A549 (cell line): ENCODE measurements at regions not wholly inside any gene's neighbourhood (a gene's known extent, or its start where the extent isn't known, plus 50 kb on each side); places are given as distances from the start of the nearest gene placed in this dataset.

Experiments
- ATAC-seq, 2 experiments: fragments of 200-7000 bp in 1 of 2; fragments of >200 bp in 1 of 2; cut with Nextera tagmentation in 1 of 2; cut with Tn5 transposase in 1 of 2; 3 replicates each; pipeline versions ENCODE4 v1.8.0 to v1.9.1; 2018 to 2020; ENCODE audit warnings: mild to moderate bottlenecking in 1 of 2, moderate library complexity in 1 of 2
- CTCF ChIA-PET: fragments of 300-600 bp; sonication (Branson Sonifier 250); formaldehyde crosslinking; extraction: SDS; loops from one replicate; lab custom pipeline; 2021; ENCODE audit warnings: antibody characterized with exemption, inconsistent platforms; lab: Yijun Ruan, JAX
- POLR2A ChIA-PET: fragments of 350-600 bp; formaldehyde crosslinking; extraction: SDS; loops from one replicate; lab custom pipeline; 2021; ENCODE audit warnings: antibody characterized with exemption, inconsistent platforms; lab: Yijun Ruan, JAX
- DNase-seq, 2 experiments: peaks; one replicate each; pipeline versions ENCODE4 v3.0.0 to v3.0.0-alpha.2; 2011 to 2016; ENCODE audit warnings: low read depth in 1 of 2, low spot score in 1 of 2
- FAIRE-seq: peaks from 2 replicates; lab custom pipeline; 2011; peaks lifted over from hg19 to GRCh38; lab: Jason Lieb, UNC
- H3K27ac ChIP-seq, 2 experiments: fragments of >200 bp; sonication (Bioruptor Twin); formaldehyde crosslinking; 3 replicates each; pipeline ENCODE4 v1.5.1; 2016 to 2017
- H3K4me1 ChIP-seq: fragments of >200 bp; sonication (Bioruptor Twin); formaldehyde crosslinking; 3 replicates; pipeline ENCODE4 v1.6.1; 2016
- H3K4me2 ChIP-seq: fragments of >200 bp; sonication (Bioruptor Twin); formaldehyde crosslinking; 3 replicates; pipeline ENCODE4 v1.6.1; 2016
- H3K4me3 ChIP-seq: fragments of >200 bp; sonication (Bioruptor Twin); formaldehyde crosslinking; 3 replicates; pipeline ENCODE4 v1.5.1; 2016
- H3K9me3 ChIP-seq: fragments of >200 bp; sonication (Bioruptor Twin); formaldehyde crosslinking; 3 replicates; pipeline ENCODE4 v1.6.1; 2016
- CEBPB ChIP-seq, 2 experiments: fragments of >200 bp in 1 of 2; sonication (Bioruptor Twin) in 1 of 2; formaldehyde crosslinking in 1 of 2; IDR thresholded peaks; 2 replicates each; pipeline ENCODE4 v1.6.1; 2012 to 2016
- CHD4 ChIP-seq: fragments of 200-600 bp; sonication (generic); IDR thresholded peaks from 2 replicates; pipeline ENCODE4 v1.6.1; 2016; ENCODE audit warnings: antibody characterized with exemption, mild to moderate bottlenecking, borderline replicate concordance
- EHMT2 ChIP-seq: fragments of 200-600 bp; sonication (generic); IDR thresholded peaks from 2 replicates; pipeline ENCODE4 v1.6.1; 2016; ENCODE audit warnings: antibody characterized with exemption, low read depth, mild to moderate bottlenecking, moderate library complexity
- FOSB ChIP-seq: fragments of 250-450 bp; sonication (Bioruptor Pico); IDR thresholded peaks from 2 replicates; pipeline ENCODE4 v1.5.0; 2020; ENCODE audit warnings: mild to moderate bottlenecking, moderate library complexity
- FOXS1 ChIP-seq: fragments of 250-450 bp; sonication (Bioruptor Pico); IDR thresholded peaks from 2 replicates; pipeline ENCODE4 v1.5.0; 2020; ENCODE audit warnings: mild to moderate bottlenecking, moderate library complexity
- GATA3 ChIP-seq: IDR thresholded peaks from 2 replicates; pipeline ENCODE4 v1.6.1; 2012; ENCODE audit warnings: borderline replicate concordance
- HOXB13 ChIP-seq: fragments of 250-450 bp; sonication (Bioruptor Pico); IDR thresholded peaks from 2 replicates; pipeline ENCODE4 v1.5.0; 2020; ENCODE audit warnings: low read depth, mild to moderate bottlenecking, moderate library complexity
- HOXB5 ChIP-seq: fragments of 250-450 bp; sonication (Bioruptor Pico); IDR thresholded peaks from 2 replicates; pipeline ENCODE4 v1.5.0; 2020; ENCODE audit warnings: mild to moderate bottlenecking, moderate library complexity
- JUN ChIP-seq, 2 experiments: fragments of >200 bp; sonication (Bioruptor Twin); formaldehyde crosslinking; IDR thresholded peaks; 2 replicates in 1 of 2; 3 replicates in 1 of 2; pipeline ENCODE4 v1.6.1; 2016 to 2017
- JUNB ChIP-seq: fragments of >200 bp; sonication (Bioruptor Twin); formaldehyde crosslinking; IDR thresholded peaks from 2 replicates; pipeline ENCODE4 v1.6.1; 2016
- KDM1A ChIP-seq: fragments of 200-600 bp; sonication (generic); IDR thresholded peaks from 2 replicates; pipeline ENCODE4 v1.6.1; 2016; ENCODE audit warnings: low read depth, mild to moderate bottlenecking
- MAFK ChIP-seq: fragments of 450-650 bp; IDR thresholded peaks from 2 replicates; pipeline ENCODE4 v1.6.1; 2014; ENCODE audit not compliant: partially characterized antibody
- MAZ ChIP-seq: fragments of 150-350 bp; IDR thresholded peaks from 2 replicates; pipeline ENCODE4 v1.6.1; 2014; ENCODE audit warnings: antibody characterized with exemption, low read depth, low read length, borderline replicate concordance
- NR3C1 ChIP-seq: fragments of >200 bp; sonication (Bioruptor Twin); formaldehyde crosslinking; IDR thresholded peaks from 3 replicates; pipeline ENCODE4 v1.6.1; 2017
- POLR2A ChIP-seq: IDR thresholded peaks from 2 replicates; pipeline ENCODE4 v1.6.1; 2012; ENCODE audit warnings: mild to moderate bottlenecking, low read length
- POLR2AphosphoS2 ChIP-seq: conservative IDR thresholded peaks from 2 replicates; pipeline ENCODE4 v1.6.1; 2012; ENCODE audit warnings: low read length, improper control_type of control experiment, inconsistent platforms
- RAD21 ChIP-seq, 2 experiments: fragments of >200 bp in 1 of 2; sonication (Bioruptor Twin) in 1 of 2; formaldehyde crosslinking in 1 of 2; IDR thresholded peaks in 1 of 2; conservative IDR thresholded peaks in 1 of 2; 2 replicates in 1 of 2; 3 replicates in 1 of 2; pipeline ENCODE4 v1.6.1; 2012 to 2018; ENCODE audit warnings: inconsistent platforms in 1 of 2
- RFX5 ChIP-seq: fragments of 450-650 bp; IDR thresholded peaks from 2 replicates; pipeline ENCODE4 v1.7.1; 2014; ENCODE audit warnings: antibody characterized with exemption, mild to moderate bottlenecking, moderate library complexity
- ZC3H11A ChIP-seq: fragments of 450-650 bp; IDR thresholded peaks from 2 replicates; pipeline ENCODE4 v1.6.1; 2014; ENCODE audit warnings: antibody characterized with exemption, mild to moderate bottlenecking
- WGBS: methylation state at CpG from one replicate; pipeline ENCODE4 v1.1.6; 2017; ENCODE audit errors: missing lambda C conversion rate; 5-methylcytosine and 5-hydroxymethylcytosine counted together
- TF ChIP-seq, protein P1 (sequence below): IDR thresholded peaks from 2 replicates; pipeline ENCODE4 v1.6.1; 2012
- TF ChIP-seq, protein P2 (sequence below): fragments of >200 bp; sonication (Bioruptor Twin); formaldehyde crosslinking; IDR thresholded peaks from 3 replicates; pipeline ENCODE4 v1.6.1; 2016
- TF ChIP-seq, protein P3 (sequence below): IDR thresholded peaks from 2 replicates; pipeline ENCODE4 v1.6.1; 2012; ENCODE audit warnings: low read depth, borderline replicate concordance
- TF ChIP-seq, protein P4 (sequence below): fragments of 200-600 bp; sonication (generic); IDR thresholded peaks from 2 replicates; pipeline ENCODE4 v1.6.1; 2016; ENCODE audit warnings: antibody characterized with exemption, mild to moderate bottlenecking, moderate library complexity
- TF ChIP-seq, protein P5 (sequence below): IDR thresholded peaks from 2 replicates; pipeline ENCODE4 v1.6.1; 2012

DNA sequence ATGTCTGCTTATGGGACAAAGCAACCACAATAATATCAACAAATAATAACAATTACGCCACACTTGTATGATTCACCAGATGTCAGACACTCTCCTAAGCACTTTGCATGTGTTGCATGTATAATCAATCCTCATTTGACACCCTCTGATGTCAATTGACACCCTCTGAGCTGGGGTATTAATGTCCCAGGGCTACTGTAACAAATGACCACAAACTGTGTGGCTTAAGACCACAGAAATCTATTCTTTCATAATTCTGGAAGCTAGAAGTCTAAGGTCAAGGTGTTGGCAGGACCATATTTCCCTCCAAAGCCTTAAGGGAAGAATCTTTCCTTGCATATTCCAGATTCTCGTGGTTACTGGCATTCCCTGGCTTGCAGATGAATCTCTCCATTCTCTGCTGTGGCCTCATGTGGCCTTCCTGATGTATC, 112.7 kb downstream of the NPIPB5 start:
- no peak for FAIRE-seq
- no peak overlapping the region for H3K4me3 ChIP-seq
- POLR2A ChIA-PET = no interaction called here
- CTCF ChIA-PET = interaction anchor here (0.7 kb wide), 1 partner anchor 351 kb away, joined by 3 read pairs; no protein-coding TSS in a partner anchor
- no peak overlapping the region for H3K4me2 ChIP-seq
- no peak for TF ChIP-seq ZC3H11A
- no peak for TF ChIP-seq RAD21 (conservative IDR thresholded peaks at IDR 0.05 in 1 of 2, IDR thresholded peaks at IDR 0.05 in 1 of 2)
- no peak for TF ChIP-seq KDM1A
- no peak for TF ChIP-seq EHMT2
- TF ChIP-seq, protein P1, sequence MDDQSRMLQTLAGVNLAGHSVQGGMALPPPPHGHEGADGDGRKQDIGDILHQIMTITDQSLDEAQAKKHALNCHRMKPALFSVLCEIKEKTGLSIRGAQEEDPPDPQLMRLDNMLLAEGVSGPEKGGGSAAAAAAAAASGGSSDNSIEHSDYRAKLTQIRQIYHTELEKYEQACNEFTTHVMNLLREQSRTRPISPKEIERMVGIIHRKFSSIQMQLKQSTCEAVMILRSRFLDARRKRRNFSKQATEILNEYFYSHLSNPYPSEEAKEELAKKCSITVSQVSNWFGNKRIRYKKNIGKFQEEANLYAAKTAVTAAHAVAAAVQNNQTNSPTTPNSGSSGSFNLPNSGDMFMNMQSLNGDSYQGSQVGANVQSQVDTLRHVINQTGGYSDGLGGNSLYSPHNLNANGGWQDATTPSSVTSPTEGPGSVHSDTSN = no peak
- TF ChIP-seq MAZ = no peak
- TF ChIP-seq HOXB5 (CRISPR knock-in tag) = no peak
- TF ChIP-seq, protein P2, sequence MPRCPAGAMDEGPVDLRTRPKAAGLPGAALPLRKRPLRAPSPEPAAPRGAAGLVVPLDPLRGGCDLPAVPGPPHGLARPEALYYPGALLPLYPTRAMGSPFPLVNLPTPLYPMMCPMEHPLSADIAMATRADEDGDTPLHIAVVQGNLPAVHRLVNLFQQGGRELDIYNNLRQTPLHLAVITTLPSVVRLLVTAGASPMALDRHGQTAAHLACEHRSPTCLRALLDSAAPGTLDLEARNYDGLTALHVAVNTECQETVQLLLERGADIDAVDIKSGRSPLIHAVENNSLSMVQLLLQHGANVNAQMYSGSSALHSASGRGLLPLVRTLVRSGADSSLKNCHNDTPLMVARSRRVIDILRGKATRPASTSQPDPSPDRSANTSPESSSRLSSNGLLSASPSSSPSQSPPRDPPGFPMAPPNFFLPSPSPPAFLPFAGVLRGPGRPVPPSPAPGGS = no peak
- TF ChIP-seq POLR2A = no peak
- no peak for TF ChIP-seq GATA3
- no peak for TF ChIP-seq HOXB13 (CRISPR knock-in tag)
- TF ChIP-seq, protein P3, sequence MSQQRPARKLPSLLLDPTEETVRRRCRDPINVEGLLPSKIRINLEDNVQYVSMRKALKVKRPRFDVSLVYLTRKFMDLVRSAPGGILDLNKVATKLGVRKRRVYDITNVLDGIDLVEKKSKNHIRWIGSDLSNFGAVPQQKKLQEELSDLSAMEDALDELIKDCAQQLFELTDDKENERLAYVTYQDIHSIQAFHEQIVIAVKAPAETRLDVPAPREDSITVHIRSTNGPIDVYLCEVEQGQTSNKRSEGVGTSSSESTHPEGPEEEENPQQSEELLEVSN = no peak
- TF ChIP-seq JUN (IDR thresholded peaks at IDR 0.05) = no peak
- no peak for TF ChIP-seq MAFK
- no peak for TF ChIP-seq FOXS1 (CRISPR knock-in tag)
- no peak for TF ChIP-seq RFX5
- no peaks in the 10 kb centered on the region for H3K4me1 ChIP-seq
- WGBS = 40% methylated on average over 2 of the region's 2 CpGs
- no peaks in the 10 kb centered on the region for H3K9me3 ChIP-seq
- no peak overlapping the region for H3K27ac ChIP-seq
- no peak for DNase-seq
- ATAC-seq = no peak

DNA sequence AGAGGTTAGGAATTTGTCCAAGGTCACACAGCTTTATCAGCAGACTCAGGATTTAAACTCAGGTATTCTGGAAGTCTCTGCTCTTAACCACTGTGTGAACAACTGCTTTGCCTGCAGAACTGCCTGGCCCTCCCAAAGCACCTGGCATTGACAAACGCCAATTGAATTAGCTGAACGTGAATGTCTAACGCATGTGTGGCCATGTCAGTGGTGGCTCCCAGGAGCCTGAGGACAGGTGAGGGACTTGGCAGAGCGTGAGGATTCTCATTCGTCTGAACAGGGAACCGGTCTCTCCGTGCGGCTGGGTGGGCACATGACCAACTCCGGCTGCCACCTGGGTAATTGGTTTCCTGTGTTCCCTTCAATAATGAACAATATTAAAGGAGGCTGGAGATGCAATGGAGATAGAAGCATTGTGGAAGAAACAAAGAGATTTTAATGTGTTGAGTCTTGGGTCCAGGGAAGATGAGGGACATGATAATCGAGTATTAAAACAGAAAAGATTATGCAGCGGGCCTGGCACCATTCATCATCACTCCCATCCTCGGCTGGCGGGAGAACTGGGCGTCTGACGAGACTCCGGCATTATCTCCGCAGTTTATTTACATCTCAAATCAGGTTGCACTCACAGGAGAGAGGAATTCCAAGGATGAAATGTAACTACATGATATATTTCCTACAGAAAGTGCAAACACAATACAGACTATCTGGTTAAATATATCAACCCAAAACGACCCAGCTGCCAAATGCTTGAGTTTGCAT, 113.5 kb downstream of the NPIPB5 start:
- ChIA-PET CTCF (no interaction called here), POLR2A (no interaction called here)
- ATAC-seq = no peak
- 61% methylated on average over 18 of the region's 18 CpGs for WGBS
- no peak for FAIRE-seq
- Histone ChIP-seq H3K9me3 (no peaks in the 10 kb centered on the region), H3K4me1 (no peaks in the 10 kb centered on the region), H3K27ac (no peak overlapping the region), H3K4me2 (no peak overlapping the region), H3K4me3 (no peak overlapping the region)
- TF ChIP-seq NR3C1 = no peak
- no peak for TF ChIP-seq FOSB (CRISPR knock-in tag)
- TF ChIP-seq, protein P4, sequence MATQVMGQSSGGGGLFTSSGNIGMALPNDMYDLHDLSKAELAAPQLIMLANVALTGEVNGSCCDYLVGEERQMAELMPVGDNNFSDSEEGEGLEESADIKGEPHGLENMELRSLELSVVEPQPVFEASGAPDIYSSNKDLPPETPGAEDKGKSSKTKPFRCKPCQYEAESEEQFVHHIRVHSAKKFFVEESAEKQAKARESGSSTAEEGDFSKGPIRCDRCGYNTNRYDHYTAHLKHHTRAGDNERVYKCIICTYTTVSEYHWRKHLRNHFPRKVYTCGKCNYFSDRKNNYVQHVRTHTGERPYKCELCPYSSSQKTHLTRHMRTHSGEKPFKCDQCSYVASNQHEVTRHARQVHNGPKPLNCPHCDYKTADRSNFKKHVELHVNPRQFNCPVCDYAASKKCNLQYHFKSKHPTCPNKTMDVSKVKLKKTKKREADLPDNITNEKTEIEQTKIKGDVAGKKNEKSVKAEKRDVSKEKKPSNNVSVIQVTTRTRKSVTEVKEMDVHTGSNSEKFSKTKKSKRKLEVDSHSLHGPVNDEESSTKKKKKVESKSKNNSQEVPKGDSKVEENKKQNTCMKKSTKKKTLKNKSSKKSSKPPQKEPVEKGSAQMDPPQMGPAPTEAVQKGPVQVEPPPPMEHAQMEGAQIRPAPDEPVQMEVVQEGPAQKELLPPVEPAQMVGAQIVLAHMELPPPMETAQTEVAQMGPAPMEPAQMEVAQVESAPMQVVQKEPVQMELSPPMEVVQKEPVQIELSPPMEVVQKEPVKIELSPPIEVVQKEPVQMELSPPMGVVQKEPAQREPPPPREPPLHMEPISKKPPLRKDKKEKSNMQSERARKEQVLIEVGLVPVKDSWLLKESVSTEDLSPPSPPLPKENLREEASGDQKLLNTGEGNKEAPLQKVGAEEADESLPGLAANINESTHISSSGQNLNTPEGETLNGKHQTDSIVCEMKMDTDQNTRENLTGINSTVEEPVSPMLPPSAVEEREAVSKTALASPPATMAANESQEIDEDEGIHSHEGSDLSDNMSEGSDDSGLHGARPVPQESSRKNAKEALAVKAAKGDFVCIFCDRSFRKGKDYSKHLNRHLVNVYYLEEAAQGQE = no peak
- no peak for TF ChIP-seq CHD4
- TF ChIP-seq CEBPB (IDR thresholded peaks at IDR 0.05) = no peak
- no peak for TF ChIP-seq POLR2AphosphoS2
- no peak for TF ChIP-seq HOXB13 (CRISPR knock-in tag)
- TF ChIP-seq, protein P5, sequence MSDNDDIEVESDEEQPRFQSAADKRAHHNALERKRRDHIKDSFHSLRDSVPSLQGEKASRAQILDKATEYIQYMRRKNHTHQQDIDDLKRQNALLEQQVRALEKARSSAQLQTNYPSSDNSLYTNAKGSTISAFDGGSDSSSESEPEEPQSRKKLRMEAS = no peak
- no peak for TF ChIP-seq JUNB
- no peak for DNase-seq
